ENCODE measurements at regions not wholly inside any gene's neighbourhood (a gene's known extent, or its start where the extent isn't known, plus 50 kb on each side); places are given as distances from the start of the nearest gene placed in this dataset.

DNA sequence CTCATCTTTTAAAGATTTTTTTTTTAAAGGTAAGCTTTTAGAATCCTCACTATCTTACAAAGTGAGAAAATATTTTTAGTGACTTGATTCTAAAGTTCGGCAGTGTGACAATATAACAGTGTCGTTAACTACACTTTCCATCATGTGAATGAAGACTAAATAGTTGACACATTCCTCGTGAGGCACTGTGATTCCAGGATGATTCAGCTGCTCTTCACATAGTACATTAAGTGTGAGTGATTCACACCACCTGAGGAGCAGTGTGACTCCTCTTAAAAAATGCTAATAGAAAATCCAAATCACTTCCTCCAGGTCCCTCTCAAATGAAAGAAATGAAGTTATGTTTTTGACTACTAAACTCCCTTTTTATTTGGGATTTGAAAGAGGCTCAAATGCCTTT, 589.5 kb downstream of the GABRG2 start (continued):
- no peak for TF ChIP-seq NFE2L1 (CRISPR knock-in tag; IDR thresholded peaks at IDR 0.05)

GRCh38 chr5:162664846-162665245, 597.3 kb downstream of the GABRG2 start:
- CTCF ChIA-PET: no interaction called here
- TF ChIP-seq ATF1 (CRISPR knock-in tag; IDR thresholded peaks at IDR 0.05): no peak
- TF ChIP-seq, protein P1, sequence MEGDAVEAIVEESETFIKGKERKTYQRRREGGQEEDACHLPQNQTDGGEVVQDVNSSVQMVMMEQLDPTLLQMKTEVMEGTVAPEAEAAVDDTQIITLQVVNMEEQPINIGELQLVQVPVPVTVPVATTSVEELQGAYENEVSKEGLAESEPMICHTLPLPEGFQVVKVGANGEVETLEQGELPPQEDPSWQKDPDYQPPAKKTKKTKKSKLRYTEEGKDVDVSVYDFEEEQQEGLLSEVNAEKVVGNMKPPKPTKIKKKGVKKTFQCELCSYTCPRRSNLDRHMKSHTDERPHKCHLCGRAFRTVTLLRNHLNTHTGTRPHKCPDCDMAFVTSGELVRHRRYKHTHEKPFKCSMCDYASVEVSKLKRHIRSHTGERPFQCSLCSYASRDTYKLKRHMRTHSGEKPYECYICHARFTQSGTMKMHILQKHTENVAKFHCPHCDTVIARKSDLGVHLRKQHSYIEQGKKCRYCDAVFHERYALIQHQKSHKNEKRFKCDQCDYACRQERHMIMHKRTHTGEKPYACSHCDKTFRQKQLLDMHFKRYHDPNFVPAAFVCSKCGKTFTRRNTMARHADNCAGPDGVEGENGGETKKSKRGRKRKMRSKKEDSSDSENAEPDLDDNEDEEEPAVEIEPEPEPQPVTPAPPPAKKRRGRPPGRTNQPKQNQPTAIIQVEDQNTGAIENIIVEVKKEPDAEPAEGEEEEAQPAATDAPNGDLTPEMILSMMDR (IDR thresholded peaks at IDR 0.05): no peak
- no peak for TF ChIP-seq ZNF263 (CRISPR knock-in tag; IDR thresholded peaks at IDR 0.05; ENCODE audit: low read depth)
- TF ChIP-seq RORB (CRISPR knock-in tag; IDR thresholded peaks at IDR 0.05): no peak
- TF ChIP-seq JAZF1 (CRISPR knock-in tag; IDR thresholded peaks at IDR 0.05): no peak
- H3K4me3 Mint-ChIP-seq: no peak overlapping the region
- no peaks in the 10 kb centered on the region; the same call in 1 of the 2 replicates for H3K4me1 Mint-ChIP-seq
- H3K27me3 Mint-ChIP-seq (ENCODE audit: low read depth): no peaks in the 10 kb centered on the region
- DNase-seq (ENCODE audit: low spot score) (no peak), ATAC-seq (no peak)
- POLR2A ChIA-PET: no interaction called here
- no peaks in the 10 kb centered on the region for H3K9me3 Mint-ChIP-seq
- H3K27ac Mint-ChIP-seq: no peak overlapping the region
- H3K36me3 Mint-ChIP-seq: no peaks in the 10 kb centered on the region

DNA sequence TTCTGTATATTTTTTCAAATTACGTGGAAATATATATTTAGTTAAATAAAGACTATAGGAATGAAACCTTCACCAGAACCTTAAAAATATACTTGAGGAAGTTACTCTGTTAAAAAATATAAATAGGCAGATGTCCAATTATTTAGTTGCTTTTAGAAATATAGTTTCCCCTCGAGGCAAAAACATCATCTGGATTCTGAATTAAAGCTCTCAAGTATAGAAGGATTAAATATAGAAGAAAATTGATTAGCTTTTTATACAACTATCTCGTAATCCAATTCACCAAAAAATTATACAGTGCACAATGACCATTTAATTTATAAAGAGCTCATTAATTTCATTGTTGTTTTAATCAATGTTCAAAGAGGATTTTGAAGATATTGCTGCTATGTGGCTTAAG, 601.4 kb downstream of the GABRG2 start:
- POLR2A ChIA-PET: no interaction called here
- H3K36me3 Mint-ChIP-seq: no peaks in the 10 kb centered on the region
- H3K27me3 Mint-ChIP-seq (ENCODE audit: low read depth): no peaks in the 10 kb centered on the region
- H3K4me1 Mint-ChIP-seq: no peaks in the 10 kb centered on the region; the same call in 1 of the 2 replicates
- H3K9me3 Mint-ChIP-seq: no peaks in the 10 kb centered on the region
- TF ChIP-seq ESRRA (CRISPR knock-in tag; IDR thresholded peaks at IDR 0.05; ENCODE audit: borderline replicate concordance): no peak
- TF ChIP-seq SOX15 (CRISPR knock-in tag; IDR thresholded peaks at IDR 0.05): no peak
- TF ChIP-seq, protein P1 (IDR thresholded peaks at IDR 0.05): no peak
- no peak for TF ChIP-seq FOXK1 (CRISPR knock-in tag; IDR thresholded peaks at IDR 0.05)
- no peak for TF ChIP-seq ATF1 (CRISPR knock-in tag; IDR thresholded peaks at IDR 0.05)
- TF ChIP-seq GRHL2 (CRISPR knock-in tag; IDR thresholded peaks at IDR 0.05; ENCODE audit: insufficient replicate concordance, severe bottlenecking): no peak
- no peak for TF ChIP-seq GTF2I (CRISPR knock-in tag; conservative IDR thresholded peaks at IDR 0.05)
- no peak for TF ChIP-seq ZNF512 (CRISPR knock-in tag; IDR thresholded peaks at IDR 0.05; ENCODE audit: borderline replicate concordance)
- TF ChIP-seq, protein P2, sequence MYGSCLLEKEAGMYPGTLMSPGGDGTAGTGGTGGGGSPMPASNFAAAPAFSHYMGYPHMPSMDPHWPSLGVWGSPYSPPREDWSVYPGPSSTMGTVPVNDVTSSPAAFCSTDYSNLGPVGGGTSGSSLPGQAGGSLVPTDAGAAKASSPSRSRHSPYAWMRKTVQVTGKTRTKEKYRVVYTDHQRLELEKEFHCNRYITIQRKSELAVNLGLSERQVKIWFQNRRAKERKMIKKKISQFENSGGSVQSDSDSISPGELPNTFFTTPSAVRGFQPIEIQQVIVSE (CRISPR knock-in tag; IDR thresholded peaks at IDR 0.05; ENCODE audit: borderline replicate concordance): no peak
- TF ChIP-seq, protein P3, sequence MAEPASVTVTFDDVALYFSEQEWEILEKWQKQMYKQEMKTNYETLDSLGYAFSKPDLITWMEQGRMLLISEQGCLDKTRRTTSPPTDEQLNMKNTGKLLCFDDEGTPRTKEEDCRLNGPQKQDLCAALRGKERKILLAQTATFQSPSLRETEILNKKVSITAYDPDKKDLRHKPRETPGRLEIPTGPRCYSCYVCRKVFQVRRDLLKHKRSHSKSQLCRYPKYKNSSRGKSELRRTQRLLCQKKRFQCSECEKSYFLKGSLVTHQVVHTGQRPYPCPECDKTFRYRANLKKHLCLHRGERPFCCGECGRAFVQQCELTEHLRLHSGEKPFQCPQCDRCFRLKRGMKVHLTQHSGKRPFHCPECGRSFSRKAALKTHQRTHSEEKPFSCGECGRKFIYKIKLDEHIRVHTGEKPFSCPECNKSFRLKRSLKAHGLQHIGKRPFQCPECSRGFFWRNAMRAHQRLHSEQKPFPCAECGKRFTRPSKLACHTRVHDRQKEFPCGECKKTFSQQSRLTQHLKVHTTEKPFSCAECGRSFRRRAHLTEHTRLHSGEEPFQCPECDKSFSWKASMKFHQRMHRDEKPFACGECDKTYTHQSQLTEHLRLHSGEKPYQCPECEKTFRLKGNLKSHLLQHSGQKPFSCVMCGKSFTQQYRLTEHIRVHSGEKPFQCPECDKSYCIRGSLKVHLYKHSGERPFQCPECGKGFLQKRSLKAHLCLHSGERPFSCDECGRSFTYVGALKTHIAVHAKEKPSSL (CRISPR knock-in tag; conservative IDR thresholded peaks at IDR 0.05): no peak
- TF ChIP-seq, protein P4, sequence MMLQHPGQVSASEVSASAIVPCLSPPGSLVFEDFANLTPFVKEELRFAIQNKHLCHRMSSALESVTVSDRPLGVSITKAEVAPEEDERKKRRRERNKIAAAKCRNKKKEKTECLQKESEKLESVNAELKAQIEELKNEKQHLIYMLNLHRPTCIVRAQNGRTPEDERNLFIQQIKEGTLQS (CRISPR knock-in tag; conservative IDR thresholded peaks at IDR 0.05): no peak
- TF ChIP-seq, protein P5, sequence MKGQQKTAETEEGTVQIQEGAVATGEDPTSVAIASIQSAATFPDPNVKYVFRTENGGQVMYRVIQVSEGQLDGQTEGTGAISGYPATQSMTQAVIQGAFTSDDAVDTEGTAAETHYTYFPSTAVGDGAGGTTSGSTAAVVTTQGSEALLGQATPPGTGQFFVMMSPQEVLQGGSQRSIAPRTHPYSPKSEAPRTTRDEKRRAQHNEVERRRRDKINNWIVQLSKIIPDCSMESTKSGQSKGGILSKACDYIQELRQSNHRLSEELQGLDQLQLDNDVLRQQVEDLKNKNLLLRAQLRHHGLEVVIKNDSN (CRISPR knock-in tag; IDR thresholded peaks at IDR 0.05): no peak
- TF ChIP-seq NFE2L1 (CRISPR knock-in tag; IDR thresholded peaks at IDR 0.05): no peak
- TF ChIP-seq ZNF317 (CRISPR knock-in tag; IDR thresholded peaks at IDR 0.05; ENCODE audit: borderline replicate concordance, low read depth): no peak
- no peak for TF ChIP-seq AR (CRISPR knock-in tag; IDR thresholded peaks at IDR 0.05)
- TF ChIP-seq ZNF396 (CRISPR knock-in tag; IDR thresholded peaks at IDR 0.05; ENCODE audit: borderline replicate concordance): no peak
- no peak for TF ChIP-seq IRF2 (CRISPR knock-in tag; IDR thresholded peaks at IDR 0.05; ENCODE audit: borderline replicate concordance, low read depth)
- no peak for TF ChIP-seq GABPB1 (CRISPR knock-in tag; IDR thresholded peaks at IDR 0.05)
- ATAC-seq (no peak), DNase-seq (ENCODE audit: low spot score) (no peak)
- CTCF ChIA-PET: no interaction called here
- H3K27ac Mint-ChIP-seq: no peak overlapping the region
- no peak overlapping the region for H3K4me3 Mint-ChIP-seq

Measured in WTC11 (cell line).